Kidney (tissue), 13 donors: ENCODE measurements at regions not wholly inside any gene's neighbourhood (a gene's known extent, or its start where the extent isn't known, plus 50 kb on each side); places are given as distances from the start of the nearest gene placed in this dataset.

Experiments
- DNase-seq, 5 donors: peaks; one replicate each; pipeline ENCODE4 v3.0.0-alpha.2; 2013 to 2020
- FAIRE-seq: peaks from 2 replicates; lab custom pipeline; 2012; peaks lifted over from hg19 to GRCh38; lab: Jason Lieb, UNC
- H3K27ac ChIP-seq, 2 donors: one replicate each; pipeline ENCODE4 v1.7.0; 2013; ENCODE audit warnings: low read depth in 2 of 2, low read length in 2 of 2, inconsistent platforms in 1 of 2
- H3K27me3 ChIP-seq: one replicate; pipeline ENCODE4 v1.7.1; 2013; ENCODE audit warnings: low read length, inconsistent platforms; ENCODE audit not compliant: control insufficient read depth, insufficient read depth
- H3K36me3 ChIP-seq, 3 donors: one replicate each; pipeline versions ENCODE4 v1.7.0 to v1.7.1; 2013; ENCODE audit warnings: low read length in 3 of 3, control low read depth in 1 of 3, inconsistent platforms in 1 of 3; ENCODE audit not compliant: insufficient read depth in 3 of 3, control insufficient read depth in 2 of 3
- H3K4me1 ChIP-seq, 3 donors: one replicate each; pipeline versions ENCODE4 v1.7.0 to v1.7.1; 2013; ENCODE audit warnings: low read length in 3 of 3, inconsistent platforms in 1 of 3, low read depth in 1 of 3; ENCODE audit not compliant: control insufficient read depth in 2 of 3, insufficient read depth in 2 of 3
- H3K4me3 ChIP-seq, 3 donors: one replicate each; pipeline versions ENCODE4 v1.7.0 to v1.8.1; 2013; ENCODE audit warnings: low read length in 3 of 3, control low read depth in 1 of 3, inconsistent platforms in 1 of 3
- H3K9ac ChIP-seq, 3 donors: one replicate each; pipeline versions ENCODE4 v1.7.0 to v1.7.1; 2013; ENCODE audit warnings: low read length in 3 of 3, control low read depth in 1 of 3, inconsistent platforms in 1 of 3
- H3K9me3 ChIP-seq, 3 donors: one replicate each; pipeline versions ENCODE4 v1.7.0 to v1.7.1; 2013; ENCODE audit warnings: low read length in 3 of 3, control low read depth in 1 of 3, inconsistent platforms in 1 of 3; ENCODE audit not compliant: control insufficient read depth in 2 of 3, insufficient read depth in 1 of 3
- CTCF ChIP-seq: IDR thresholded peaks from 3 replicates; pipeline ENCODE4 v1.5.1; 2012; ENCODE audit warnings: mild to moderate bottlenecking, moderate library complexity, borderline replicate concordance; ENCODE audit not compliant: insufficient read depth; ENCODE audit errors: extremely low read depth
- intact Hi-C: fragments of 100-400 bp; cut with DNase I; formaldehyde crosslinking; loops from one replicate; pipeline ENCODE4 v1.11.1; 2022
- donor health status: control.
- donor health status: control.
- donor health status: control.
- donor health status: control.
- donor health status: control.
- donor health status: DM: yes; HTN: yes; CAD: no.
- donor health status: Normal renal cell carcinoma (clear cell type).

DNA sequence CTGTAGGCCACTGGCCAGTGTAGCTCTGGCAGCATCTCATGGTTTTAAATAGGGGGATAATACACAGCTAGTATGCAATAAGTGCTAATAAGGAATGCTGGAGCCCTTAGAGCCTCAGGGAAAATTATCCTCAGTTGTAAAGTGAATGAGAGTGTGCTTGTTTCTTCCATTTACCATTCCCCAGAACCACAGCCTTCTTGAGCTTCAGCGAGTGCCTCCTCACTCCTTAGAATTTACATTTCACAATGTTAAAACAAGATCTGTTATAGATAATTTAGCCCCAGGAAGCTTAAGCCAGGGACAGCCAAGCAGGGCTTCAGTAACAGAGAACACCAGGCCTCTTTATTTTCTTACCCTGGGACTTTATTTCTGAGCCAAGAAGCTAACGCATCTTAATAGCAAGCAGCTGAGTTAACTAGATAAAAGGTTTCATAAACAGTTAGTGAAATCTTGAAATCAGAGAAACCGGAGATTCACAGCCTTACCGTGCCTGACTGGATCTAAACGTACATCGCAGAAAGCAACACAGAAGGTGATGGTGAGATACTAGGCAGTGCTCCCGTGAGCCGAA lies 535.2 kb downstream of the TDRD15 start:
- no peaks in the 10 kb centered on the region for H3K27me3 ChIP-seq
- FAIRE-seq (no peak), DNase-seq (no peak)
- H3K36me3 ChIP-seq = no peaks in the 10 kb centered on the region
- TF ChIP-seq CTCF = no peak
- no peak overlapping the region for H3K4me3 ChIP-seq
- H3K27ac ChIP-seq = no peak overlapping the region
- H3K9me3 ChIP-seq = no peaks in the 10 kb centered on the region
- H3K9ac ChIP-seq = no peak overlapping the region
- no peaks in the 10 kb centered on the region for H3K4me1 ChIP-seq
- intact Hi-C loops = no loop called here

DNA sequence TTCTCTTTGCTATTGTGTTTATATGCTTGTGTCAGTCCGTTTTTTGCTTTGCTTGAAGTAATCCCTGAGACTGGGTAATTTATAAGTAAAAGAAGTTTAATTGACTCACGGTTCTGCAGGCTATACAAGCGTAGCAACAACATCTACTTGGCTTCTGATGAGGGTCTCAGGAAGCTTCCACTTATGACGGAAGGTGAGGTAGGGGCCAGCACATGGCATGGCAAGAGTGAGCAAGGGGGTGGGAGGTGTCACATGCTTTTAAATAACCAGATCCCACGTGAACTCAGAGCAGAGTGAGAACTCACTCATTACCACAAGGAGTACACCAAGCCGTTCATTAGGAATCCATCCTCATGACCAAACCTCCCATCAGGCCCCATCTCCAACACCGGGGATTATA lies 540.3 kb downstream of the TDRD15 start:
- FAIRE-seq (no peak), DNase-seq (no peak)
- H3K9me3 ChIP-seq = no peaks in the 10 kb centered on the region
- no peaks in the 10 kb centered on the region for H3K4me1 ChIP-seq
- no peaks in the 10 kb centered on the region for H3K36me3 ChIP-seq
- no peak overlapping the region for H3K27ac ChIP-seq
- intact Hi-C loops = no loop called here
- no peak overlapping the region for H3K9ac ChIP-seq
- no peak for TF ChIP-seq CTCF
- H3K4me3 ChIP-seq = no peak overlapping the region
- no peaks in the 10 kb centered on the region for H3K27me3 ChIP-seq

DNA sequence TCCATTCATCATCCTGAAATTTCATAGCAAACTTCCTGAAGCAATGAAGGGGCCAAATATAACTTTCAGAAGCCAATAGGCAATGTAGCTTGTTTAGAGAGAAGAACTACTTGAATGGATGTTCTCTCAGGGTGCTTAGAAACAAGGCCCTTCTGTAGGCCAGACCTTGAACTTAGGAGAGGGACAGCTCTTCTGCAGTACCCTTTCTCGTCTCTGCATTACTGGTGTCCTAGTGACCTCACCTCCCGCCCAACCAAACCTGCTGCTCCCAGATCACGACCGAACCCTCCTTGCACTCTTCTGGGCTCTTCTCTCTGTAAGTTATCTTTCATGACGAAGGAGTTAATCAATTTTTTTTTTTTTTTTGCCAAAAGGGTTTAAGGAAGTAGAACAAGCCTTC lies 543.9 kb downstream of the TDRD15 start:
- TF ChIP-seq CTCF = no peak
- Histone ChIP-seq H3K27ac (no peak overlapping the region), H3K4me1 (no peaks in the 10 kb centered on the region), H3K9ac (no peak overlapping the region), H3K27me3 (no peaks in the 10 kb centered on the region), H3K36me3 (no peaks in the 10 kb centered on the region), H3K9me3 (no peaks in the 10 kb centered on the region), H3K4me3 (no peak overlapping the region)
- FAIRE-seq = no peak
- intact Hi-C loops = no loop called here
- no peak for DNase-seq
